COLO829 (cell line): ENCODE measurements at regions not wholly inside any gene's neighbourhood (a gene's known extent, or its start where the extent isn't known, plus 50 kb on each side); places are given as distances from the start of the nearest gene placed in this dataset.
"Not testable (repeated sequence)": the region's sequence is repeated elsewhere in the genome, so short reads cannot be mapped to it uniquely, and the experiment has no call there.

Experiments
- DNase-seq: peaks from one replicate; pipeline ENCODE4 v3.0.0; 2012; ENCODE audit warnings: low spot score

DNA sequence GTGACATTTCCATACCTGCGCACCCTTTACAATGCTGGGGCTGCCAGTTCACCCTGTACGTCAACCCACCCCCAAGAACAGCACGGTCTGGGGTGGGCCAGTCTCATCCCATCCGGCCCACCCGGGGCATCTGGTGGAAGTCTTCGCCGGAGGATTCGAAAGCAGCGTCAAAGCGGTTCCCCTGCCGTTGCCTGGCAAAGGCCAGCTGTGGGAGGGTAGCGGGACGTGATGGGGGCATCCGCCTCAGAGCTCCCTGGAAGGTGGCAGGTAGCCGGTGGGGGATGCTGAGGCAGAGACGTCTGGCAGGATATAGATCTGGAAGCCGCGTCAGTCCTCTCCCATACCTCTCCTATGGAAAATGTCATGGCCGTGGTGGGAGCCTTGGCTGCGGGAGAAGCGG, 749.1 kb upstream of the DEFB115 start:
- not testable (repeated sequence) for DNase-seq

DNA sequence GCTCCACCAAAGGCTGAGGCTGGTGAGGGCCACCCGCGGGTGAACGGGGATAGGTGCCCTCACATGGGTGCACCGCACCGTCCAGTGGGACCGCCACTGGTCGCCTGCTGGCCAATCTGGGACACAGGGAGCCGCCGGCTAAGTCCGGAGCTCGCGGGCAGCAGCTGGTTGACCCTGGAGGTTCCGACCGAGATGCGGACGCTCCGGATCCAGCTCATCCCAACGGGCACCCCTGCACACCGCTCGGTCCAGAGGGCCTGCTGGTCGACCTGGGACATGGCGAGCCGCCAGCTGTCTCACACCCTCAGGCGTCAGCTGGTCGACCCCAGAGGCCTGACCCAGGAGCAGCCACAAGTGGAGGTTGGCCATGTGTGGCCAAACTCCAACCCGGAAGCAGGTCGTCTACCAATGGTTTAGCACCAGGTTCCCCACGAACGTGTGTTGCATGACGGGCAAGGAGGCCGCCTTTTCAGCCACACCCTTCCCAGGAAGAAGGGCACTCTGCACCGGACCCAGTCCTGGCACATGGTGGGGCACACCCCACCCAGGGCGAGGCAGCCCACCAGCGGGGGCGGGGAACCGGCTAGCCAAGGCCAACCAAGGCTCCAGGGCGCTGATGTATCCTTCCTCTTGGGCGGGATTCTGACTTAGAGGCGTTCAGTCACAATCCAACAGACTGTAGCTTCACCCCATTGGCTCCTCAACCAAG, 746.0 kb upstream of the DEFB115 start:
- DNase-seq: no peak

DNA sequence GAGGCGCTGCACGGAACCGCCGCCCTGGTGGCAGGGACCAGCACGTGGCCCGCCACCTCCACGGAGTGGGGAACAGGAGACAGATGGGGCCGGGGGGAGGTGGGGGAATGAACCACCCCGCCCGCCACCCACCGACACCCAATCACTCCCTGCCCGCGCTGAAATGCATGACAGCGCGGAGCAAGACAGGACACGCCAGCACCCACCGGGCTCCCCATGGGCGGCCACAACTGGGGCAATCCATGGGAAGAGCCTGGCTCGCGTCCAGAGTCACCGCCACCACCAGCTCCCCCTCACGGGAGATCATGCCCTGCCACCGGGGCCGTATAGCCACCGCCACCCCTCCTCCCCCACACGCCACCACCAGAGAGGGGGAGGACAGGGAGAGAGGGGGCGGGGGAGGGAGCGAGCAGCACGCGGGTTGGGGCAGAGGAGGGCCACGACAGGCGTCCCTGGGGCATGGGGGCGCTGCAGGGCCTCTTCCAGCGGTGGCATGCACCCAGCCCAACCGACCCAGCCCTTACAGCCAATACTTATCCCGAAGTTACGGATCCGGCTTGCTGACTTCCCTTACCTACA, 744.3 kb upstream of the DEFB115 start:
- DNase-seq: no peak

DNA sequence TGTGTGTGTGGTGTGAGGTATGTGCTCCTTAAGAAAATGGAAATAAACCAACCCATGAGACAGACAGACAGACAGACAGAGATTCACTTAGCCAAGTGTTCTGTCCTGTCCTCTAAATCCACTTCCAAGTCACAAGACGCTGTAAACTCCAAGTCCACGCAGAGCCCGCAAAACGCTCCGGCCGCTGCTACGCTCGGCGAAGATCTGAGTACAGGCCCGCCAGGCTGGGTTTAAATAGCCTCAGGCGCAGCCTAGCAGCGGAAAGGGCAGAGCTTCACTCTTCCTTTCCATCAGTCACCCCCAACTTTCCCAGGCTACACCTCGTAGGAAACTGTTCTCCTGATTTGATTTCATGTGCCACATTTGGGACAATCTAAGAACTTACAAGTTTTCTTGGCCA, 741.5 kb upstream of the DEFB115 start:
- DNase-seq: not testable (repeated sequence)

DNA sequence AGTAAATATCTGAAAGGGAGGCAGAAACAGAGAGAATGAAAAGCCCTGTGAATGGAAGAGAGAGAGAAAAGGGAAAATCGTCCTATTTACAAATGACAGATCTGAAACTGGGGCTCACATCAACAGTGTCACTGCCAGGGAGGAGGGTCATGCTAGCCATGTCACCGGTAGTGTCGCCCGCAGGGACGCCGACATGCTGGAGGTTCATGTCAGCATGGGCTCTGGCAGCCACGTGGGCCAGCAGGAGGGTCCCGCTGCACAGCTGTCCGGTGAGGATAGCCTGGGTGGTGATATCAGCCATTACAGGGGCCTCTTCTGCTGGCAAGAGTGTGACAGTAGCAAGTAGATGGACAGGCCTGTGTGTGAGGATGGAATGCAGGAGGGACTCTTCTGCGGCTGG, 738.6 kb upstream of the DEFB115 start:
- not testable (repeated sequence) for DNase-seq

DNA sequence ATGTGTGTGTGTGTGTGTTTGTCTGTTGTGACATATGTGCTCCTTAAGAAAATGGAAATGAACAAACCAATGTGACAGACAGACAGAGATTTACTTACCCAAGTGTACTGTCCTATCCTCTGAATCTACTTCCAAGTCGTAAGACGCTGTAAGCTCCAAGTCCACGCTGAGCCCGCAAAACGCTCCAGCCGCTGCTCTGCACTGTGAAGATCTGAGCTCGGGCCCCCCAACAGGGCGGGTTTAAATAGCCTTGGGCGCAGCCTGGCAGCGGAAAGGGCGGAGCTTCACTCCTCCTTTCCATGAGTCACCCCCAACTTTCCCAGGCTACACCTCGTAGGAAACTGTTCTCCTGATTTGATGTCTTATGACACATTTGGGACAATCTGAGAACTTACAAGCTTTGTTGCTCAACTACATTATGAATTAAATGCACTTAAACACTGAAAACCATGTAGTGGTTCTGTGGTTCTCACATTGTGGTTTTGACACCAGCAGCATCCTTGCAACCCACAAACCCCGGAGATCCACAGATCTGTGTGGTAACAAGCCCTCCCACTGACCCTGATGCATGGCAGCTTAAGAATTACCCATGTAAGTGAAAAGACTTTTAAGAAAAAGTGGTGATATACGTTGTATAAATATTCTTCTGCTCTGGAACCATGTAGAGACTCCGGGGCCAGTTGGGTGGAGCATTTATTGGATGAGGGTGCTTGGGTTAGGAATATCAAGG, 735.6 kb upstream of the DEFB115 start:
- DNase-seq: not testable (repeated sequence)

DNA sequence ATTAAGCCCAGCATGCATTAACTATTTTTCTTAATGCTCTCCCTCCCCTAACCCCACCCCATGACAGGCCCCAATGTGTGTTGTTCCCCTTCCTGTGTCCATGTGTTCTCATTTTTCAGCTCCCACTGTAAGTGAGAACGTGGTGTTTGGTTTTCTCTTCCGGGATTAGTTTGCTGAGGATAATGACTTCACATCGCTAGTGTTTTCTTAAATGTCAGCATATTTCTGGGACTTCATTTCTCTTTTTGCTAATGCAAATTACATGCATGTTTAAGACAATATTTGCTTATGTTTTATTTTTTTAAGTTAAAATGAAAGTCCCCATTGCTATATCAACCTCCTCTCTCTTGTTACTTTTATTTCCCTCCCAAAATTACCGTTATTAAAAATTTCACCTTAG, 733.3 kb upstream of the DEFB115 start:
- not testable (repeated sequence) for DNase-seq

DNA sequence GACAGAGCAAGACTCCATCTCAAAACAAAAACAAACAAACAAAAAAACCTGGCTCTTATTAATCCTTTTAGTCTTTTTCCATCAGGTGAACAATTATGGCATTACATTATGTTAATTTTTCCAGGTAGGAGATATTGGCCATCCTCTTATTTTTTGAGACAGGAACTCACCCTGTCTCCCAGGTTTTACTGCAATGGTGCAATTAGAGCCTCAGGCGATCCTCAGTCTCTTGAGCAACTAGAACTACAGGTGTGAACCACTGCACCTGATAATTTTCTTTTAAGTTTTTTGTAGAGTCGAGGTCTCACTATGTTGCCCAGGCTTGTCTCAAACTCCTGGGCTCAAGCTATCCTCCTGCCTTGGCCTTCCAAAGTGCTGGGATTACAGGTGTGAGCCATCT, 732.7 kb upstream of the DEFB115 start:
- not testable (repeated sequence) for DNase-seq

DNA sequence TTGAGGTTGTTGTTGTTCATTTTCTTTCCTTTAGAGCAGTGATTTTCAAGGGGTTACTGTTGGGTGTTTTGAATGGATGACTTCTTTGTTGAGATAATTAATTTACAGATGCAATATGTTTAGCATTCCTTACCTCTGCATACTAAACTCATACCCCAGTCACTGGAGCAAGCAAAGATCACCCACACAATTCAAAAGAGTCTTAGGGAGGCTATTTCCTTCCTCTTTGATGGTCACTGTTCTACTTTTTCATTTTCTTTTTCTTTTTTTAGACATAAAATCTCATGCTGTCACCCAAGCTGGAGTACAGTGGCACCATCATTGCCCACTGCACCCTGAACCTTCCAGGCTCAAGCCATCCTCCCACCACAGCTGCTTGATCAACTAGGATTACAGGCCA, 723.8 kb upstream of the DEFB115 start:
- DNase-seq: not testable (repeated sequence)

DNA sequence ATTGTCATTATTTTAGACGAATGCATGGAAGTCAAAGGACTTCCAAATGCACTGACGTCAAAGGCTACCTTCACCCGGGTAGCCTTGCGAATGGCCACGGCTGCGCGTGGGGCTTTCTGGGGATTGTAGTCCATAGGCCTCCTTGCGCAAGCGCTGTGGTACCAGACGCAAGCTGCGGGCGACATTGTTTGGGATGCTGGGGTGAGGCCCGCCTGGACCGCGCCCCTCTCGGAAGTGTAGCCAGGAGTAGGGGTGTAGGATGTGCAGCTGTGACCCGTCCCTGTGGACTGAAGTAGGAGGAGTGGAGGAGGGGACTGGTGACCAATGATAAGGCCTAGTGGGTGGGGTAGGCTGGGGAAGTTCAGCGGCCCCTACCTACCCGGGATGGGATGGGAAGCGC, 720.0 kb upstream of the DEFB115 start:
- not testable (repeated sequence) for DNase-seq

DNA sequence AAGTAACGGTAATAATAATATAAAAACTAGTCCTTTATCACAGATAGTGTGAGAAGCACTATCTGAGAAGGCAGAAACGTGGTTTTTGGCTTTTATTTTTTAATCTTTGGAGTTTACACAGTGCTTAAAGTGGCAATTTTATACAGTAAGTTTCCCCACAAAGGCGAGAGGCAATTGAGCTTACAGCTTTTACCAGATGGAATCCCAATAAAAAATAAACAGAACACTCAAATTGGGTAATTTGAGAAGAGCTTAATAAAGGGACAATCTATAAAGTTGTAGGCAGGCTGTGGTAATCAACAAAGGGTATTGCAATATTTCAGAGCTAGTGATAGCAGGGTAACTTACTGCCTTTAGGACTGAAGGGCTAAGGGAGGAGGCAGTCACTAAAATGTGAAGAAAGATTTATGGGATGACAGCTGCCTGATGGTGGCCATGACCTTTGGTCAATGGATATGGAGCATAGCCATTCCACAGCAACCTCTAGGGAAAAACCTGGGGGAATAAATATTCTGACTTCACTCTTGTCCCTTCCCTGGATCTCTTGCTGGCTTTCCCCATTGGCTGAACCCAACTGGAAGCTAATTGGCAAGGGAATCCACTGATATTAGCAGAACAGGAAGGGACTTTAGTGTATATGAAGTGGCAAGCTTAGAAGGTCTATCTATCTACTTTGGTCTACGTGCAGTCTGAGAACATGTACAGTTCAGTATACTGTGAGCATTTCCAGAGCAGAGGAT, 717.0 kb upstream of the DEFB115 start:
- DNase-seq: not testable (repeated sequence)

DNA sequence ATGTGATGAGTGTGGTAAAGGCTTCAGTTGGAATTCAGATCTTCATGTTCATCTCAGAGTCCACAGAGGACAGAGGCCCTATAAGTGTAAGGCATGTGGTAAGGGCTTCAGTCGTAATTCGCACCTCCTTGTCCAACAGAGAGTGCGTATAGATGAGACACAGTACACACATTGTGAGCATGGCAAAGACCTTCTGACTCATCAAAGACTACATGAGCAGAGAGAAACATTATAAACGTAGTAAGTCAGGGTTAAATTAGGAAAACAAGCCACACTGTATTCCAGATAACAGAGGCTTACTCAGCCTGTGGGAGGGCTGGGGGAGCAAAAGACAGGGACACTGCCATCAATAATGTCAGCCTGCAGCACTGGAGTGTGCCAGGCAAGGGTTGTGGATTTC, 706.2 kb upstream of the DEFB115 start:
- peak; percentile 52 for DNase-seq

DNA sequence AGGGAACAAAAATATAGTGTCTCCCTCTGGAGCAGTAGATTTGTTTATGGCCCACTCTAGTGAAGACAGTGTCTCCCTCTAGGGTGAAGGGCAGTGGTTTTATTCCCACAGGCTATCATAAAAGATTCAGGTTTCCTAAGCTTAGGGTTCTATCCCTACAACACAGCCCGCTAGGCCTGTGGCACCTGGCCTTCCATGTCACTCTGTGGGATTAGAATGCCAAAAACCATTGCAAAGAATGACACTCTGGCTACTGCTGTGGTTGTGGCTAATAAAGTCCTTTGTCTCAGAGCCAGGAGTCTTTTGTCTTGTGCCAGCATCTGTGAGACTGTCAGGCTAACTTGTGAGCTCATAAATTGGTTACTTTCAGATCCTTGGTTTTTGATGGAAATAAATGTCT, 700.7 kb upstream of the DEFB115 start:
- DNase-seq: not testable (repeated sequence)

DNA sequence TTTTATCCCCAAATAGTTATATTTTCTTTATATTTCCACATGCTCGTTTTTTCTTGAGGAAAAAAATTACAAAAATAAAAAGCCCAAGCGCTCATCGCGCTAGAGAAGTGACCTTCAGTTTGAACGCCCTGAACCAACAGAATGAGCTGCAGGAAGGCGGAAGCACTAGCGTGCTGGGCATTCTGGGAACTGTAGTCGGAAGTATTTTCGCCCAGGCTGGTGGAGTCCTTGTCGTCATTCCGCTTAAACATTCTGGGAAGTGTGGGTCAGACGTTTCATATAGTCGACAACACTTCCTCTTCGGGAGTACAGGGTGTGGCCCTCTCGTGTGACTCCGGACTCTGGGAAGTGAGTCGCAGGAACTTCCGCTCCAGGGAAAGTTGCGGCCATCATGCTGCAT, 692.4 kb upstream of the DEFB115 start:
- not testable (repeated sequence) for DNase-seq

DNA sequence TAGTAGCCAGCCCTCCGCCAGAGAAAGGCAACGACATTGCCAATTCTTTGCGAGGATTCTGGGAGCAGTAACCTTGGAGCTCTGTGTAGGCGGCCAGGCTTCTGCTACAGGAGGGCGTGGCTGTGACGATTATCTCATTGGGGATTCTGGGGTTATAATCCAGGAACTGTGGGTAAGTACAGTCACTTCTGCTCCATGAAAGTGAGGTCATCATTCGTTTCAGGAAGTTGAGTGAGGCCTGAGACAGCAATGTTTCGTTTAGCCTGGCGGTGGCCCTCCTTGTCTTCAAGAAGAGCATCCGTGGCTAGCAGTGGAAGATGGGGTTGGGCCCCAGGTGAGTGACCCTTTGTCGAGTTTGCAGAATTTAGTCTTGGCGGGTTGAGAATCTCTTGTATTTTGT, 687.6 kb upstream of the DEFB115 start:
- not testable (repeated sequence) for DNase-seq

DNA sequence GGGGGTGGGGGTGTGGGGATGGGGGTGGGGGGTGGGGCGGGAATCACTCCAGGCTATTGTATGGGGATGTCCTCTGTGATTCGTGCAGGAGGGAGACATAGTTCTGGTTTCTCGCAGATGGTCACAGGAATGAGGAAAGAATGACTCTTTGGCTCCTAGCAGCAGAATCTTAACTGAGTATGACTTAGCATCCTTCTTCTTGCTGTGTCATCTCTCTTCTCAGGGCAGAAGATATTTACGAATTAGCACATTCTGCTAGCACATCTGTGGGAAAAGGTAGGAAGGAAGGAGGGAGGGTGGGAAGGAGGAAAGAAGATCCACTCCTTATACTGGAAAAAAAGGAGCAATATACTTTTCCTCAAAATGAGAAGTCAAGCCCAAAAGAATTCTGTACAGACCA, 686.8 kb upstream of the DEFB115 start:
- DNase-seq: not testable (repeated sequence)

DNA sequence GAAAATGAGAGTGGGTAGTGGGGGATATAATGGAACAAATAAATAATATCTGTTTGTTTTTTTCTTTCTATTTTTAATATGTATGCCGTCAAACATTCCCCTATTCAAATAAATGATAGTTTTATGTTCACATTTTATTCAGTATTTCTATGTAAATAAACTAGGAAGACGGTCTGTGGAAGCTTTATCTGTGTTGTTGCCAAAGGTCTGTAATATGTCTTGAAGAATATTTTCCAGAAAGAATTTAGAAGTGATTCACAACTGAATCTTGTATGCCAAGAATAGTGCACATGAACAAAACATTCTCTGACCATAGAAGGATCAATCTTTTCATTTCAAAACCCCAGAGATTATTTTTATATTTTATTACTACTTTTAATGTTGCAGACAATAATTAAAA, 683.1 kb upstream of the DEFB115 start:
- DNase-seq: not testable (repeated sequence)

DNA sequence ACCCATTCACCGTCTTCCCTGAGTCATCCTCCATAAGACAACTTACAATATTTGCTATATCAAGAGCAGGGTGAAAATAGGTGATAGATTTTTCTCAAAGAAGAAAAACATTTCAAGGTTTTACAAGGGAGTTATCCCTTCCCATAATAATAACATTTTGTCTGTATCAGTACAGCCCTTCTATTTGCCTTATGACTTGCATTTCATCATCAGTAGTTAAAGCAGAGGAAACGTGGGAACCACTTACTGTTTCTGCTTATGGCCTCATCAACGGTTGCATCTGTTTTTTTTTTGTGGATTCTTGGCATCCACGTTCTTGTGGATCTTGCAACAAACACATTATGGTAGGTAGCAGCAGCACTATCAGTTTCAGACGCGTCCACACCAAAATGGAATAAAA, 678.4 kb upstream of the DEFB115 start:
- DNase-seq: not testable (repeated sequence)

DNA sequence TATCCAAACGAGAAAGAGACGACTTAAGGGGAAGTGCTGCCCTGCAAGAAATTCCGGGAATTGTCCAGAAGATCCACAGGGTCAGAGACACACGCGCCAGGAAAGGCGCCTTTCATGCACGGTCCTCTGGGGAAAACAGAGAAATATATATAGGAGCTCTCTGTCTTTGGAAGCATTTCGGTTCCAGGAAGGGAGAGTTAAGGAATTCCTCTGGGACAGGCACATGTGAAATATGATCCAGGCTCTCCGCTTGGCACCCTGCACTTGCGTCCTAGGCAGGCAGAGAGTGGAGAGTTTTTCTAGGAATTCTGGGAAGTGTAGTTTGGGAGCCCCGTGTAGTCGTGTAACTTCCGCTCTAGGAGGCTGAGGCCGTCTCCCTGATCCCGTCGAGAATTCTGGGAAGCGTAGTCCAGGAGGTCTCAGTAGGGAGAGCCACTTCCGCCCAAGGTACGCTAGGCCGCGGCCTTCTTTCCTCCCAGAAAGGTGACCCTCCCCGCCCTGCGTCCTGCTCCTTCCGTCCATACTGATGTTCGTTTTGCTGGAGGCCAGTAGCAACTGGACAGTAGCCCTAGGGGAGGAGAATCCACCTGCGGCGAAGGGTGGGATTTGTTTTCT, 677.5 kb upstream of the DEFB115 start:
- DNase-seq: peak; percentile 6

DNA sequence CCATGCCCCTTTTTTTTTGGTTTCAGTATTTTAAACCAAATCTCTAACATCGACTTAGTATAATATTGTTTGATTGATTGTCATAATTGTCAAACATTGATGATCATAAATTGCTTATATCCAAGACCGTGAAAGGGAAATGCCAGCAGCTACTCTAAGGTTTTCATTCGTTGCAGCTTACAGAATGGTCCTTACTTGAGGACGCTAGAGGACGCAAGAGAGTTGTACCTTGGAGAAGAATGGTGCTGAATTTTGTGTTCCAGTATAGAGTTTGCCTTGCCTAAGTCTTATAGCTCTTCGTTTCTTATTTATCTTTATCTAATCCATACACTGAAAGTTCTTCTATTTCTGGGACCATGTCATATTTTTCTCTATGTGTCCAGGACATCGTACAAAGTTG, 675.6 kb upstream of the DEFB115 start:
- DNase-seq: not testable (repeated sequence)

DNA sequence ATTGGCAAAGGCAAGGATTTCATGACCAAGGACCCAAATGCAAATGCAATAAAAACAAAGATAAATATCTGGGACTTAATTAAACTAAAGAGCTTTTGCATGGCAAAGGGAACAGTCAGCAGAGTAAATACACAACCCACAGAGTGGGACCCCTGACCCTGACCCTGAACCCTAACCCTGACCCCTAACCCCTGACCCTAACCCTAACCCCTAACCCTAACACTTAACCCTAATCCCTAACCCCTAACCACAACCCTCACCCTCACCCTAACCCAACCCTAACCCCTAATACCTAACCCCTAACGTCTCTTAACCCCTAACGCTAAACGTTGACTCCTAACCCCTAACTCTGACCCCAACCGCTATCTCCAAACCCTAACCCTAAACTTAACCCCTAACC, 673.1 kb upstream of the DEFB115 start:
- DNase-seq: not testable (repeated sequence)

DNA sequence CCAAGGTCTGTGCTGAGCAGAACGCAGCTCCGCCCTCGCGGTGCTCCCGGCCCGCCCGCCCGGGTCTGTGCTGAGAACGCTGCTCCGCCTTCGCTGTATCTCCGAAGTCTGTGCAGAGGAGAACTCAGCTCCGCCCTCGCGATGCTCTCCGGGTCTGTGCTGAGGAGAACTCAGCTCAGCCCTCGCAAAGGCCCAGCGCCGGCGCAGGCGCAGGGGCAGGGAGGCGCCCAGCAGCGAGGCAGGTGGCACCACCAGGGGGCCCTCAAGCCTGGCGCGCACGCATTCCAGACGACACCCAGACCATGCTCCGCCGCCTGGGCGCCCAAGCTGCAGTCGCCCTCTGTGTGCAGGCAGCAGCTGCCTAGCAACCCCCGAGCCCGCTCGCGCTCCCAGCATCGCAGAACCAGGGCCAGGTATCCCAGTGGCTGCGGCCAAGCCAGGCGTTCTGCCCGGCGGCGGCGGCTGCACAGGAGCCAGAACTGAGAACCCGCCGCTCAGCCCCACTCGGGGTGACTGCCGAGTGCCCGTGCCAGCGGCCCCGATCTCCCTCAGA, 672.1 kb upstream of the DEFB115 start:
- DNase-seq: not testable (repeated sequence)
